Kasumi-1 (cell line): ENCODE measurements at regions not wholly inside any gene's neighbourhood (a gene's known extent, or its start where the extent isn't known, plus 50 kb on each side); places are given as distances from the start of the nearest gene placed in this dataset.

Experiments
- DNase-seq, 2 experiments: peaks; one replicate each; lab custom pipeline; 2025; lab: John Stamatoyannopoulos, UW

DNA sequence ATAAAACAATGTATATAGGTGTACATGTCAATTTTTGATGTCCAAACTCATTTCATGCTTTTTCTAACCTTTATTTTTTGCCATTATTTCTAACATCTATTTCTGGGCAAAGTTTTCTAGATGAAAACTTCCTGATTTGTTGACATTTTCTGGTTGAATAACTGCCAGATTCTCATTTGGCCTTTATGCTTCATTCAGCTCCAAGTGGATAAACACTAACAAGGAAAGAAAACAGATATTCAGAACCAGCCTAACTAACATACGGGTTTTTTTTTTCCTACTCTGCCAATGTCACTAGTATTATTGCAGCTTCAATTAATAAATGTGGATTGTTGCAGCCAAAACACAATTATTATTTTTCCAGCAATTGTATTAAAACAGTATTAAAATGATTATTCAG lies 50.9 kb upstream of the RAP1GDS1 start:
- no peak for DNase-seq

DNA sequence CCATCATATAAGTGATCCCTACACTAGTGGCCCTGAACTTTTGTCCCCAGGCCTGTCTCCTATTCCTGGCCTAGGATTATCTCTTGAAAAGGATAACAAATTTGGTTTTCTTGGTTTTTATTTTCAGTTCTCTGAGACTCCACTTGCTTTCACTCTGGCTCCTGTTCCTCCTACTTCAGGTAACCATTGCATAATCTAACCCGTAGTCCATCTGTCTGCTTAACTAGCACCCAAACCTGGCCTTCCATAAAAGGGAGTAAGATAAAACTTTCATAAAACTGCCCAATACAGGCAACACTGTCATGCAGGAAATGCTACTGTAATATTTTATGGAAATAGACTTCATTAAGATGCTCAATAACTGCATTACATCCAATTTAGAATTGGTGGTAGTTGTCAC lies 52.1 kb upstream of the RAP1GDS1 start:
- no peak for DNase-seq

DNA sequence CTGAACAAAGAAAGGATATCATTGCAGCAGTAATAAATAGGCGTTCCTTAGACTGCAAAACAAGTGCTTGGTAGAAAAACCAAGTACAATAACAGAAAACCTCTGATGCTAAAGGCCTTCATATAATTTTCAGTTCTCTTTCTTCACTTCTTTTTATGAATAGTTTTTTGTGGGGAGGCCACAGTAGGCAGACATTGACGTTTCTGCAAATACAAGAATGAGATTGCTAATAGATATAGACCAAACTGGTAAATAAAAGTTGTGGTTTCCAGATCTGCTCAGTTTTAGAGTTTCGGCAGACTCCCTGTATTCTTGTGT lies 57.0 kb upstream of the RAP1GDS1 start:
- DNase-seq = no peak

DNA sequence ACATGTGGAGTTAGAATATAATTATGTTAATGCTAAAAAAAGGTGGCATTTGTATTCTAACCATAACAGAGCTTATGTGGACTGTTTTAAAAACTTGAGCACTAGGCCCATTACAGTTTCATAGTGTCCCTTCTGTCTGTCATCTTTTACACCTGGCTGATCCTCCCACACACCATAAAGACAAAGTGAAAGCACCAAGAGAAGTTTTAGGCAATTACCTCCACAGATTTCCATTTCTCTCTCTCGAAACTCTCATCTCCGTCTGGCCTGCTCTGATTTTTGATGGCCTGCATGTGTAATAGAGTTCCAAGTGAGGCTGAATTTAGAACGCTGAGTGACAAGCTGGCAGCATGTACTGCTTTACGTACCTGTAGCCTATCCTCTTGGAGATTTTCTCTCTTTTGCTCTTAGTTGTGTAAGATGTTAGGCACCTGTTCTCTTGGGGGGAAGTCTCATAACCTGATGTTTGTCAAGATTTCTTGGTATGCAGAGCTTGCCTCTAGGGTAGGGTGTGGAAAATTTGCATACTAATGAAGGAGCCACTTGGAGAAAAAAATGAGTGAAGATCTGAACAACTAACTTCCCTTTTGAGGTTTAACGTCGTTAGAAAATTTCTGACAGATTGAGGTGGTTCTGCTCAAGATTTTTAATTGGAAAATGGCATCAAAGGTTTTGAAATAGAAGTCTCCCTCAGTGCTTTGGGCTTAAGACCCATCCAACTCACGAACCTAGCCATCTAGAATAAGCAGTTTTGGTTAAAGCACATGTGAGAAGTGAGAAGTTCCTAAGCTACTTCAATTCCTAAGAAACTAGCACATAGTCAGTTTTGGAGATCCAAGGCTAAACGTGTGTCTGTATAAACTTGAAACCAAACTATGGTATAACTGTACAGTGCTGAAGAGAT lies 57.6 kb upstream of the RAP1GDS1 start:
- peak; percentile 41 to 65 for DNase-seq

DNA sequence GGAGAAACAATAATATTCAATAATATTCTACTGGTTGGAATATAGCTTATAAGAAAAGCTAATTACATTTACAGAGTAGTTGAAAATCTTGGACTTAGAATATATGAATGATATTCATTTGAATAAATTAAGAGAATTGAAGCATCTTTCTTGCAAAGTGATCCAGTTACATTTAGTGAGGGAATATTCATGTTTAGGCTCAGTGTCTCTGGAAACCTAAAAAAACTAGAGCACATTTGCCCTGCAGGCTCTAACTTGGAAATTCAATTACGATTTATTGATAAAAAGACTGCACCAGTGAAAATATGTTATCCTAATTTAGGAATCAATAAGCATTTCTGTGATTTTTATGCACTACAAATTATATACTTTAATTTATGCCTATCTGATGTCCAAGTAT lies 58.3 kb upstream of the RAP1GDS1 start:
- no peak for DNase-seq

DNA sequence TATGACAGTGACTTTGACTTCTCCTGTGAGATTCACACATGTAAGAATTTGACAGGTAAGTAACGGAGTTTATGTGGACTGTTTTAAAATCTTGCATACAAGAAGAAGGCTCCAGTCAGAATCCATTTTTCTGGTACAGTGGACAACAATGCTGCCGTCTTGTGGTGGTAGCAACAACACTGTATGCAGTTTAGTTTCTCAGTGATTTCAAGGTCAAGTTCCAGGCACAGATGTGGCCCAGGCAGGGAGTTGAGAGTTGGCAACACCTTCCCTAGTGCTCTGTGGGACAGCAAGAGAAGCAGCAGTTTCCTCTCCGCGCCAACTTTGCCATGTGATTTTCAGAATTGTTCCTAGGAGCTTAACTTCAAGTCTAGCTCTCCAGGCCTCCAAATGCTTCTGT lies 56.0 kb upstream of the STPG2 start:
- no peak for DNase-seq

DNA sequence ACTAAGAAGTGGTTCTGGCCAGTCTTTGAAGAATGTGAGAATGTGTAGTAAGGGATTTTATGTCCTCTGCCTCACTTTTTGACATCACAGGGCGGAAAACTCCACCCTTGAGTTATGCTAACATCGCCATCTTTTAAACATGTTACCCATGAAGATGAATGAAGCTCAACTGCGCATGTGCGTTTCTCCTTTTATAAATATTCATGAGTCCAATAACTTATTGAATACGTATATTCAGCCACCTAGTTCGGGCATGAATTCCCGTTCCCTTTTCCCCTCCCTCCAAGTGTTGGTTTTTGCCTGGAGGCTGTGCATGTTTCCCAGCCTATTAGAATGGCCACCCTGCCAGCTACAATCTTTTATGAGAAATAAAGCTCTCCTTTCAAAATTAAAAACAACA lies 51.7 kb upstream of the STPG2 start:
- no peak for DNase-seq

DNA sequence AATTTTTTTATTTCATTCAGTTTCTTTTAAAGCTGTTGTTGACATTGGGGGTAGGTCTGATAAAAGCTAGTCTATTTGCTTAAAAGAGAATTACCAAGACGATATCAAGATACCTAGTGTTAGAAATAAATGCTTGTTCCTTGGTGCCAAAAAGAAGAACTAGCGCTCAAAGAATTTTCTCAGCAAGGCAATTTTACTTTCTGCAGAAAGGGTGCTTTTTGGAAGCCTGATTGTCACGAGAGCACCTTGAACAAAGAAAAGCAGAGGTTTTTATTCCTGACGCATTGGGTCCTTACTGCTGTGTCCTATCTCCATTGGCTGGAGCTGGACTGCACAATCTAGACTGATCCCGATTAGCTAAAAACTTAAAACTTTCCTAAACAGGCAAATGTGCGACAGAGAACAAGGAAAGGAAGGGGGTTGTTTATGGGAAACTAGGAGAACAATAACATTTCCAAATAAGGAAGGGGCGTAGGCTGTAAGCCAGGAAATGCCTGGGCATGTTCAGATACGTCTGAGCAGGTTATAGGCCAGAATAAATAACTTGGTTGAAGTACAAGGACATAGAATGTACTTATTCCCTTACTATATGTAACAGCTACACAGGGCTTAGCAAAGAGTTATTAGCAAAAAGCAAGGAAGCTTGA lies 50.3 kb upstream of the STPG2 start:
- no peak for DNase-seq
